Suppressor macrophage treated with lipopolysaccharide for 1 hour (primary cell): ENCODE measurements at regions not wholly inside any gene's neighbourhood (a gene's known extent, or its start where the extent isn't known, plus 50 kb on each side); places are given as distances from the start of the nearest gene placed in this dataset.
"Not testable (repeated sequence)": the region's sequence is repeated elsewhere in the genome, so short reads cannot be mapped to it uniquely, and the experiment has no call there.

ENCODE experiments used
- DNase-seq, 3 donors: peaks; one replicate each; pipeline ENCODE4 v3.0.0-alpha.2; 2020 to 2022

DNA sequence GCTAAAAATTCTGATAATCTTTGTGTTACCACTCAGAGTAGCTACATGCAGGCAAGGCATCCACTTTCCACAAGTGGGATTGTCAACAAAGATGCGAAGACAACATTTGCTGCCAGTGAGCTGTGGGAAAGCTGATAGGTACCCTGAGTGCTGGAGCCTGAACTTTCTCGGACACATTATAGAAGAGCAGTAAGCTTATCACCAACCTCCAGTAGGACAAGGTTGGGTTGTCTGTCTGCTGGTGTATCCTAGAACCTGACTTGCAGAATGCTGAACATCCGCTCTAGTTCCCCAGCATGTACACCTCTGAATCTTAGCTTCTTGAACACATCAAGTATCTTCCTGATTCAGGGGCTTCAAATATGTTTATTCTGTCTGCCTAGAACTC, 103.8 kb upstream of the PPM1H start:
- DNase-seq: no peak

DNA sequence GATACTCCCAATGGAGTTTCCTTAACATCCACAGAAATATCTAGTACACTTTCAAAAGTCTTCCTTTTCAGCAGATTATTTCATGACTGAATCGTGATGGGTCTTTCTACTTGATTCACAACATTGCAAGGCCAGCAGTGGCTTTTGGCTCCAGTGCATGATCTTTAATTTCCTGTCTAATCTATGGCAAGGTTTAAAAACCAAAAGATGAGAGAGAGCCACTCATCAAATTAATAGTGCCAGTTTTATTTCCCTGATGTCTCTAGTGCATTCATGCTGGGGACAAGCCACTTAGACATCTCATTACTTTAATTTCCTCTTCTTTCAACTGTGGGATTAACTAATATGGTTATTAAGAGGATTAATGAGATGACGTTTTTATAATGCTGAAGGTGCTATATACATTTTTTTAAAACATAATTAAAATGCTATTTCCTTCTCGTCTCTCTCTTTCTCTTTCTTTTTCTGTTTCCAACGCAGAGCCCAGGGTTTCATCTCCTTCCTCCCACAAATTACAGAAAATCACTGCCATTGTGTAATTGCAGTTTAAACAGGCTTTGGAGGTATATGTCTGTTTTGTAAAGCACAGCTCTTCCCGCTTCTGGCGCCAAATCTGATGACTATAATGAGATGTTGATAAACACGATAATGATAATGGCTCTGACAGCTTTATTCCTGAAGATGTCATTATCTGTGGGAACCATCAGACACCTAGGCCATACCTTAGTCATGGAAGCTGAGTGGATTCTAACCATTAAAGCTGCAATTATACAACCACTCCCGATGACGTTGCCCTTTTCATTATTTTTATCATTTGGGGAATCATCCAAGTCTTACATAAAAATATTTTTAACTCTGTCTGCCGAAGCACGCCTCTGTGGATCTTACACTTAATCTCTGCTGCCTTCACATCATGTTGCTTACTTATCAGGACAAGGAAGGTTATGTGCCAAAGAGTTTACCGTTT, 103.1 kb upstream of the PPM1H start:
- no peak for DNase-seq

DNA sequence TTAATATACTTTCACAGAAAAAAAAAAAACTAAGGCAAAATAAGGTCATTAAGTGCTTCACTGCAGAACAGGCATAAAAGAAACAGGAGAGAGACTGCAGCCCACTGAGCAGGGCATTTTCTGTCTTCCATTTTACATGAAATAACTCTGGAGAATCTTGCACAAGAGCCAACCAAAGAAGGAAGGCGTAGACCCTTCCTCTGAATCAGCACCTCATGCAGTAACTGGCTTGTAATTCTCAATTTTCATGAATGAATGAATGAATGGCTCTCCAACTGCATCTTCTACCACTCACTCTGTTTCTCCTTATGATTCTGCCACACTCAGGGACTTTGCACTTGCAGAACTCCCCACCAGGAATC, 102.0 kb upstream of the PPM1H start:
- no peak for DNase-seq

DNA sequence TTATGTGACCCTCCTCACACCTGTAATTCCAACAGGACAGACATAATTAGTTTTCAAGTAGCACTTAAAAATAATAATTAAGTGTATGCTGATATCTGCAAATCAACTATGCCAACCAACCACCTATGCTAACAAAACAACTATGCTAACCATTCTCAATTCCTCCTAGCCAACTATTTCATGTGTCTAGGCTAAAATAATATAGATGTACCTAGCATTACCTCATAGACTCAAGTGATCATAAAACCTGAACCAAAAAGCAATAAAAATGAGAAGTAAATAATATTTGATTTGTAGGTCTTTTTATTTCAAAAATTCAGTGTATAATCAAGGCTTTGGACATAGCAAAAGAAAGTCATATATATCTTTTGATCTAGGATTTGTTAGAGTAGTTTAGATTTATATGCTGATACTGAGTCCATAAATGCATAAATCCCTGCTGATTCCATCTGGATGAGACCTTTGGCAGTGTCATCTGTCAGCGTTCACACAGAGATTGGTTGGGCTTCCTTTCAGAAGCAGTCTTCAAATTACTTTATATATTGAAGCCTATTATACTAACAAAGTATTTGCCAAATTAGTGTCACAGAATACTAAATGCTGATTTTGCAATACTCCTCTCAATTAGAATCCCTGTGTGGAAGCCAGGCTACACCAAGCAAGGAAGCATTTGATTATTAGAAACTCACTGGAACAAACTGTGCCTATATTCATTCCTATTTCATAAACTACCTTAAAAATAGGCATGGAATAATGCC, 101.4 kb upstream of the PPM1H start:
- DNase-seq: no peak

- DNase-seq: no peak
These were observed 99.7 kb upstream of the PPM1H start for GRCh38 chr12:63034601-63035000.

DNA sequence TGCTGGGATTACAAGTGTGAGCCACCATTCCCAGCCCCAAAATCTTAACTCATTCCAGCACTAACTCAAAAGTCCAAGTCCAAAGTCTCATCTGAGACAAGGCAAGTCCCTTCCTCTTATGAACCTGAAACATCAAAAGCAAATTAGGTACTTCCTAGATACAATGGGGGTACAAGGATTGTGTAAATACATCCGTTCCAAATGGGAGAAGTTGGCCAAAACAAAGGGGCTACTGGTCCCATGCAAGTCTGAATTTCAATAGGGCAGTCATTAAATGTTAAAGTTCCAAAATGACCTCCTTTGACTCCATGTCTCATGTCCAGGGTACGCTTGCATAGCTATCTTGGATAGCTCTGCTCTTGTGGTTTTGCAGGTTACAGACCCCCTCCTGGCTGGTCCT, 94.7 kb upstream of the PPM1H start:
- no peak for DNase-seq

DNA sequence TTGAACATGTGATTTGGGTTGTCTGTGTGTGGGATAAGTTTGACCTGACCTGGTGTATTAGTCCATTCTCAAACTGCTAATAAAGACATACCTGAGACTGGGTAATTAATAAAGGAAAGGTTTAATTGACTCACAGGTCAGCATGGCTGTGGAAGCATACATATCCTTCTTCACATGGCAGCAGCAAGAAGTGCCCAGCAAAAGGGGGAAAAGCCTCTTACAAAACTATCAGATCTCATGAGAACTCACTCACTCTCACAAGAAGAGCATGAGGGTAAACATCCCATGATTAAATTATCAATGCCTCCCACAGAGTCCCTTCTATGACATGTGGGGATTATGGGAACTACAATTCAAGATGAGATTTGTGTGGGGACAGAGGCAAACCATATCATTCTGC, 94.0 kb upstream of the PPM1H start:
- no peak for DNase-seq

- no peak for DNase-seq
These were observed 90.2 kb upstream of the PPM1H start for GRCh38 chr12:63025116-63025515.

DNA sequence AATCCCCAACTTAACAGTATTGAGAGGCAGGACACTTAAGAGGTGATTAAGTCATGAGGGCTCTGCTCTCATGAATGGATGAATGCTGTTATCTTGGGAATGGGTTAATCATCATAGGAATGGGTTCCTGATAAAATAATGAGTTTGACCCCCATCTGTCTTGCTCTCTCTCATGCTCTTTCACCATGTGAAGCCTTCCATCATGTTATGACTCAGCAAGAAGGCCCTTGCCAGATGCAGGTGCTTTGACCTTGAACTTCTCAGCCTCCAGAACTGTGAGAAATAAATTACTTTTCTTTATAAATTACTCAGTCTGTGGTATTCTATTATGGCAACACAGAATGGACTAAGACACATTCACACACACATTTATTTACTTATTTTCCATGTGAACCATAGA, 89.0 kb upstream of the PPM1H start:
- no peak for DNase-seq

DNA sequence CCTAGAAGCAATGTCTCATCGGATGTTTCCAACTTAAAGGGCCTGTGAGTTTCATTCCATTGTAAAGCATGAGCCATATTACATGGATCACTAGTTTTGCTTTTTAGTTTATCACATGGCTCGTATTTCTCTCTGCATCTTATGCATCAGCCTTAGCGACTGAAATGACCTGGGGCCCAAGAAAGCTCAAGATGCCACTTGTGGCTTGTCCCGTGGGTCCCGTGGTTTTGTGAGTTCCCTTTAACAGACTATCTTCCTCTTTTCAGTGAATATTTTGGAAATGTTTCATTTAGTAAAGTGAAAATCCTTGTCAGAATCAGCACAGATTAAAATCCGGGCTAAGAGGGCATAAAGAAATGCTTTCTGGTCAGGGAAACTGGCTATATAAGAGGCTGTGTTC, 86.2 kb upstream of the PPM1H start:
- DNase-seq: peak; percentile 59 to 69 (median 60)

DNA sequence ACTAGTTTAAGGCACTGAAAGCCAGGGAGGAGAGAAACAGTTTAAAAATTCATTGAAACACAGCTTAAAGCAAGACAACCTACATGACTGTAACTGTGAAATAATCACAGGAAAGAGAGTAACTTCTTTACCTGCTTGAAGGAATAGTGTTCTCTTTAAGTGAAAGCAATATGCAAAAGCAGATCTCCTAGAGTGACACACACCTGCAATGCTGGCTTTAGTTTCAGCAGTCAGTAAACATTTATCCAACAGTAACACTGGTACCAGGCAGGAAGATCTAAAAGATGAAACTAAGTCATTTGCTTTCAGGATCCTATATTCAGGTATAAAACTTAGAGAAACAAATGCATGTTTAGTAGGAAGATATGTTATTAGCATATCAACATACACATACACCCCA, 85.3 kb upstream of the PPM1H start:
- peak in 1 of 3 donors; percentile 15 for DNase-seq

- DNase-seq: peak; percentile 9 to 62 (median 19)
These were observed 83.3 kb upstream of the PPM1H start for GRCh38 chr12:63018273-63018672.

DNA sequence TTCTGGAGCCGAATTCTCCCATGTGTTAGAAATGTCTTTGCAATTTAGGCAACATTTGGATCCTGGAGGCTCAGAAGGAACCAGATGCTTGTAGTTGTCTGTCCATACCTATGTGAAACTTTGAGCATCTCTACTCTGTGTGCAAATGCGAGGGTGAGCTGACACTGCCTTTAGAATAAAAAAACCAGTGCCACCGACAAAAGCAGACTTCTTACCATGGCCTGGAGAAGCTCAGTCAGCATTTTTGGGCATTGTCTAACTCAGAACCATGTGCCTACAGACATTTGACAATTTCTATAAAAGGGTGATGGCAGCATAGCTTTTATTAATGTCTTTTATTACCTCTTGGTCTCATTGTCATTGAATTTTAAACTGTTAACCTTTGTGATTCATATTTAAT, 78.4 kb upstream of the PPM1H start:
- DNase-seq: no peak

- no peak for DNase-seq
These were observed 75.7 kb upstream of the PPM1H start for GRCh38 chr12:63010698-63011097.

GRCh38 chr12:63008372-63008771, 73.4 kb upstream of the PPM1H start:
- DNase-seq: no peak

DNA sequence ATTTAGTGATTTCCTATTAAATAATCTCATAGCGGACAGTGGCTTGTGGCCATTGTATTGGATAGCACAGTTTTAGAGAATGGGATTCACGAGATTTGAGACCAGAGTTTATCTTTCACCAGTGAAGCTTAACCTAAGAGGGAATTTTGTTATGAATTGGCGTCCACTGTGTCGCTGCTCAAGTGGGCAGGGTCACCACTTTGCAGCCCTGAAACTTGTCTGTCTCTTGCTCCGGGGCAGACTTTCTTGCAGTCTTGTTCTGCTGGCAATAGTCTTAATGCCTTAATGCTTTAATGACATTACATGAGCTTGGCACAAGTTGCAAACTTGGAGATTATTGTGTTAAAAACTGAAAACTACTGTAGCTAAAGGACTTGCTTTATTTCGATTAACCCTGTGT, 72.8 kb upstream of the PPM1H start:
- DNase-seq: no peak

- DNase-seq: peak; percentile 14 to 33 (median 31)
These were observed 71.6 kb upstream of the PPM1H start for GRCh38 chr12:63006536-63006935.

- no peak for DNase-seq
These were observed 70.4 kb upstream of the PPM1H start for GRCh38 chr12:63005382-63005781.

- no peak for DNase-seq
These were observed 68.4 kb upstream of the PPM1H start for GRCh38 chr12:63003223-63003819.

DNA sequence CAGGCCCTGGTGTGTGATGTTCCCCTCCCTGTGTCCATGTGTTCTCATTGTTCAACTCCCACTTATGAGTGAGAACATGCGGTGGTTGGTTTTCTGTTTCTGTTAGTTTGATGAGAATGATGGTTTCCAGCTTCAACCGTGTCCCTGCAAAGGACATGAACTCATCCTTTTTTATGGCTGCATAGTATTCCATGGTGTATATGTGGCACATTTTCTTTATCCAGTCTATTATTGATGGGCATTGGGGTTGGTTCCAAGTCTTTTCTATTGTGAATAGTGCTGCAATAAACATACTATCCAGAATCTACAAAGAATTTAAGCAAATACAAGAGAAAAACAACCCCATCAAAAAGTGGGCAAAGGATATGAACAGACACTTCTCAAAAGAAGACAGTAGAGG, 67.1 kb upstream of the PPM1H start:
- not testable (repeated sequence) for DNase-seq

- DNase-seq: no peak
These were observed 63.5 kb upstream of the PPM1H start for GRCh38 chr12:62998454-62998853.

DNA sequence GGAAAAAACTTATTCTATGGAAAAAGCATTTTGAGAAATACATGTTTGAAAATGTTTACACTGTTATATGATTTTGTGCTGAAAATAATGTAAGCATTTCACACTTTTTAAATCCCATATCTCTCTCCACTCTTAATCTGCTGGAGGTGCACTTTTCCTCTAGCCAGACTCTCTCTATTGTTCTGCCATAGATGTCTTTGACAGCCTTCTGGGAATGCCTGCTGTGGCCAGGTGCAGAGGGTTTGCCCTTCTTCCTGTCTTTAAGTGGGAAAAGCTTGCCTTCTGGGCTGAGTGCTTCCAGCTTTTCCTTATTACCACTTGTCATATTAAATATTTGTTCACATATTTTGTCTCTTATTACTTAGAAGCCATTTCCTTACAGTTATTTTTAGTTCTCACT, 60.1 kb upstream of the PPM1H start:
- DNase-seq: no peak

GRCh38 chr12:62986844-62987243, 51.9 kb upstream of the PPM1H start:
- no peak for DNase-seq
